GM23338 (cell line): ENCODE measurements at regions not wholly inside any gene's neighbourhood (a gene's known extent, or its start where the extent isn't known, plus 50 kb on each side); places are given as distances from the start of the nearest gene placed in this dataset.

Source experiments
- ATAC-seq: fragments of 200-7000 bp; cut with Tn5 transposase; 3 replicates; pipeline ENCODE4 v1.9.1; 2020
- DNase-seq: peaks from one replicate; pipeline ENCODE4 v3.0.0-alpha.2; 2015; ENCODE audit warnings: low spot score
- H2AFZ ChIP-seq: fragments of 200-600 bp; sonication (generic); 2 replicates; pipeline ENCODE4 v1.8.0; 2016; ENCODE audit warnings: antibody characterized with exemption, mild to moderate bottlenecking, moderate library complexity
- H3F3A ChIP-seq: fragments of 200-600 bp; sonication (generic); replicated peaks from 2 replicates; pipeline ENCODE4 v1.8.0; 2017; ENCODE audit warnings: antibody characterized with exemption, mixed run types, low read depth
- H3K27ac ChIP-seq: fragments of 200-600 bp; sonication (generic); 2 replicates; pipeline ENCODE4 v1.6.1; 2016; ENCODE audit warnings: low read depth
- H3K27me3 ChIP-seq: fragments of 200-600 bp; sonication (generic); 2 replicates; pipeline ENCODE4 v1.8.0; 2016; ENCODE audit warnings: mild to moderate bottlenecking, mixed run types, moderate library complexity; ENCODE audit not compliant: insufficient read depth
- H3K36me3 ChIP-seq: fragments of 200-600 bp; sonication (generic); 2 replicates; pipeline ENCODE4 v1.8.0; 2016; ENCODE audit warnings: mild to moderate bottlenecking; ENCODE audit not compliant: insufficient read depth
- H3K4me1 ChIP-seq: fragments of 200-600 bp; sonication (generic); 2 replicates; pipeline ENCODE4 v1.8.0; 2016; ENCODE audit warnings: mild to moderate bottlenecking, moderate library complexity; ENCODE audit not compliant: insufficient read depth
- H3K4me2 ChIP-seq: fragments of 200-600 bp; sonication (generic); 2 replicates; pipeline ENCODE4 v1.7.1; 2017; ENCODE audit warnings: mixed run types
- H3K4me3 ChIP-seq: fragments of 200-600 bp; sonication (generic); 2 replicates; pipeline ENCODE4 v1.6.1; 2016; ENCODE audit warnings: mixed run types
- H3K79me2 ChIP-seq: fragments of 200-600 bp; sonication (generic); replicated peaks from 2 replicates; pipeline ENCODE4 v1.8.0; 2017; ENCODE audit warnings: mild to moderate bottlenecking; ENCODE audit not compliant: insufficient read depth
- H3K9me2 ChIP-seq: fragments of 200-600 bp; sonication (generic); 2 replicates; pipeline ENCODE4 v1.8.0; 2017; ENCODE audit not compliant: insufficient read depth
- H4K20me1 ChIP-seq: fragments of 200-600 bp; sonication (generic); replicated peaks from 2 replicates; pipeline ENCODE4 v1.8.0; 2017; ENCODE audit warnings: mild to moderate bottlenecking; ENCODE audit not compliant: insufficient read depth
- H3K27ac Mint-ChIP-seq: 2 replicates; pipeline ENCODE4 v1.8.0; 2020; ENCODE audit warnings: inconsistent platforms, mild to moderate bottlenecking, moderate library complexity, mixed read lengths
- H3K27me3 Mint-ChIP-seq: 3 replicates; pipeline ENCODE4 v1.8.0; 2022; ENCODE audit warnings: low read depth, mild to moderate bottlenecking, moderate library complexity, mixed read lengths, inconsistent platforms; ENCODE audit not compliant: insufficient read depth, poor library complexity
- H3K36me3 Mint-ChIP-seq: 3 replicates; pipeline ENCODE4 v1.8.0; 2021; ENCODE audit warnings: low read depth, mild to moderate bottlenecking, inconsistent platforms, moderate library complexity, mixed read lengths
- H3K4me1 Mint-ChIP-seq: 3 replicates; pipeline ENCODE4 v1.8.0; 2020; ENCODE audit warnings: mild to moderate bottlenecking, inconsistent platforms, mixed read lengths
- H3K4me3 Mint-ChIP-seq: 3 replicates; pipeline ENCODE4 v1.8.0; 2021; ENCODE audit warnings: moderate library complexity, mild to moderate bottlenecking, inconsistent platforms, mixed read lengths
- H3K9me3 Mint-ChIP-seq: 3 replicates; pipeline ENCODE4 v1.8.0; 2020; ENCODE audit warnings: moderate library complexity, mild to moderate bottlenecking, inconsistent platforms, mixed read lengths
- CREB1 ChIP-seq: fragments of 250-450 bp; sonication (Bioruptor Pico); IDR thresholded peaks from 2 replicates; pipeline ENCODE4 v1.5.0; 2020; ENCODE audit warnings: low read depth, mild to moderate bottlenecking, moderate library complexity
- EZH2 ChIP-seq: fragments of 200-600 bp; sonication (generic); IDR thresholded peaks from one replicate; pipeline ENCODE4 v1.8.0; 2017; ENCODE audit warnings: antibody characterized with exemption, mild to moderate bottlenecking, low read depth; ENCODE audit not compliant: unreplicated experiment
- EZH2phosphoT487 ChIP-seq: fragments of 200-600 bp; sonication (generic); IDR thresholded peaks from one replicate; pipeline ENCODE4 v1.8.1; 2018; ENCODE audit warnings: antibody characterized with exemption; ENCODE audit not compliant: unreplicated experiment
- JUNB ChIP-seq: IDR thresholded peaks from one replicate; pipeline ENCODE4 v1.6.1; 2016; ENCODE audit warnings: antibody characterized with exemption; ENCODE audit not compliant: unreplicated experiment
- NANOG ChIP-seq: IDR thresholded peaks from 2 replicates; pipeline ENCODE4 v1.6.1; 2016; ENCODE audit warnings: antibody characterized with exemption, borderline replicate concordance
- POLR2AphosphoS5 ChIP-seq: IDR thresholded peaks from 2 replicates; pipeline ENCODE4 v1.6.1; 2016; ENCODE audit warnings: antibody characterized with exemption, low read depth
- REST ChIP-seq: IDR thresholded peaks from one replicate; pipeline ENCODE4 v1.6.1; 2018; ENCODE audit warnings: antibody characterized with exemption; ENCODE audit not compliant: unreplicated experiment
- STAT1 ChIP-seq: IDR thresholded peaks from one replicate; pipeline ENCODE4 v1.6.1; 2016; ENCODE audit warnings: antibody characterized with exemption; ENCODE audit not compliant: unreplicated experiment
- ZNF114 ChIP-seq: fragments of 250-450 bp; sonication (Bioruptor Pico); IDR thresholded peaks from 2 replicates; pipeline ENCODE4 v1.5.0; 2020; ENCODE audit warnings: mild to moderate bottlenecking, moderate library complexity
- ZNF331 ChIP-seq: fragments of 250-450 bp; sonication (Bioruptor Pico); IDR thresholded peaks from 2 replicates; pipeline ENCODE4 v1.5.0; 2020; ENCODE audit warnings: low read depth, mild to moderate bottlenecking, moderate library complexity
- TF ChIP-seq, protein P1 (sequence below), 2 experiments: fragments of 200-600 bp in 1 of 2; sonication (generic) in 1 of 2; conservative IDR thresholded peaks; 2 replicates each; pipeline versions ENCODE4 v1.5.1 to v1.6.1; 2016 to 2017; ENCODE audit warnings: antibody characterized with exemption in 2 of 2, low read depth in 2 of 2, mild to moderate bottlenecking in 2 of 2, moderate library complexity in 1 of 2
- TF ChIP-seq, protein P2 (sequence below): fragments of 250-450 bp; sonication (Bioruptor Pico); IDR thresholded peaks from 2 replicates; pipeline ENCODE4 v1.5.0; 2020; ENCODE audit warnings: mild to moderate bottlenecking, moderate library complexity

GRCh38 chr1:191852907-191853306, 305.4 kb upstream of the RGS18 start:
- Histone ChIP-seq H3K27me3 (no peaks in the 10 kb centered on the region), H3K36me3 (no peaks in the 10 kb centered on the region), H4K20me1 (no peaks in the 10 kb centered on the region), H3K79me2 (no peaks in the 10 kb centered on the region), H3K27ac (no peak overlapping the region), H2AFZ (no peak overlapping the region), H3K4me2 (0 out of 2 replicates have a peak overlapping the region, but pooled peaks have one; percentile 18), H3K4me3 (no peak overlapping the region), H3F3A (no peaks in the 10 kb centered on the region), H3K4me1 (peaks cover 16% of the 10 kb centered on the region), H3K9me2 (no peaks in the 10 kb centered on the region)
- Mint-ChIP-seq H3K27ac (no peak overlapping the region), H3K4me1 (peaks cover 9% of the 10 kb centered on the region), H3K36me3 (no peaks in the 10 kb centered on the region), H3K9me3 (no peaks in the 10 kb centered on the region), H3K4me3 (no peak overlapping the region), H3K27me3 (no peaks in the 10 kb centered on the region)
- TF ChIP-seq NANOG: peak; percentile 29; the same call in 1 of the 2 replicates
- no peak for TF ChIP-seq JUNB
- peak; percentile 86 for ATAC-seq
- peak; percentile 45 for DNase-seq

GRCh38 chr1:191857600-191857999, 300.7 kb upstream of the RGS18 start:
- Mint-ChIP-seq H3K27ac (no peak overlapping the region), H3K9me3 (no peaks in the 10 kb centered on the region), H3K4me3 (no peak overlapping the region), H3K27me3 (no peaks in the 10 kb centered on the region), H3K4me1 (peaks cover 9% of the 10 kb centered on the region), H3K36me3 (no peaks in the 10 kb centered on the region)
- ATAC-seq: no peak
- Histone ChIP-seq H3K79me2 (no peaks in the 10 kb centered on the region), H3K4me3 (no peak overlapping the region), H3K27me3 (no peaks in the 10 kb centered on the region), H3F3A (no peaks in the 10 kb centered on the region), H3K4me1 (peaks cover 11% of the 10 kb centered on the region), H3K9me2 (no peaks in the 10 kb centered on the region), H4K20me1 (no peaks in the 10 kb centered on the region), H3K36me3 (no peaks in the 10 kb centered on the region), H2AFZ (no peak overlapping the region), H3K27ac (no peak overlapping the region), H3K4me2 (no peak overlapping the region)
- DNase-seq: no peak
- TF ChIP-seq NANOG: no peak
- no peak for TF ChIP-seq POLR2AphosphoS5
- no peak for TF ChIP-seq STAT1
- TF ChIP-seq EZH2phosphoT487: no peak
- TF ChIP-seq, protein P1, sequence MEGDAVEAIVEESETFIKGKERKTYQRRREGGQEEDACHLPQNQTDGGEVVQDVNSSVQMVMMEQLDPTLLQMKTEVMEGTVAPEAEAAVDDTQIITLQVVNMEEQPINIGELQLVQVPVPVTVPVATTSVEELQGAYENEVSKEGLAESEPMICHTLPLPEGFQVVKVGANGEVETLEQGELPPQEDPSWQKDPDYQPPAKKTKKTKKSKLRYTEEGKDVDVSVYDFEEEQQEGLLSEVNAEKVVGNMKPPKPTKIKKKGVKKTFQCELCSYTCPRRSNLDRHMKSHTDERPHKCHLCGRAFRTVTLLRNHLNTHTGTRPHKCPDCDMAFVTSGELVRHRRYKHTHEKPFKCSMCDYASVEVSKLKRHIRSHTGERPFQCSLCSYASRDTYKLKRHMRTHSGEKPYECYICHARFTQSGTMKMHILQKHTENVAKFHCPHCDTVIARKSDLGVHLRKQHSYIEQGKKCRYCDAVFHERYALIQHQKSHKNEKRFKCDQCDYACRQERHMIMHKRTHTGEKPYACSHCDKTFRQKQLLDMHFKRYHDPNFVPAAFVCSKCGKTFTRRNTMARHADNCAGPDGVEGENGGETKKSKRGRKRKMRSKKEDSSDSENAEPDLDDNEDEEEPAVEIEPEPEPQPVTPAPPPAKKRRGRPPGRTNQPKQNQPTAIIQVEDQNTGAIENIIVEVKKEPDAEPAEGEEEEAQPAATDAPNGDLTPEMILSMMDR (conservative IDR thresholded peaks at IDR 0.05; ENCODE audit: low read depth in 2 of 2): no peak
- TF ChIP-seq REST: no peak
- TF ChIP-seq ZNF331: no peak
- no peak for TF ChIP-seq JUNB
- TF ChIP-seq EZH2: no peak
- no peak for TF ChIP-seq ZNF114 (CRISPR knock-in tag)
- TF ChIP-seq CREB1: no peak
- TF ChIP-seq, protein P2, sequence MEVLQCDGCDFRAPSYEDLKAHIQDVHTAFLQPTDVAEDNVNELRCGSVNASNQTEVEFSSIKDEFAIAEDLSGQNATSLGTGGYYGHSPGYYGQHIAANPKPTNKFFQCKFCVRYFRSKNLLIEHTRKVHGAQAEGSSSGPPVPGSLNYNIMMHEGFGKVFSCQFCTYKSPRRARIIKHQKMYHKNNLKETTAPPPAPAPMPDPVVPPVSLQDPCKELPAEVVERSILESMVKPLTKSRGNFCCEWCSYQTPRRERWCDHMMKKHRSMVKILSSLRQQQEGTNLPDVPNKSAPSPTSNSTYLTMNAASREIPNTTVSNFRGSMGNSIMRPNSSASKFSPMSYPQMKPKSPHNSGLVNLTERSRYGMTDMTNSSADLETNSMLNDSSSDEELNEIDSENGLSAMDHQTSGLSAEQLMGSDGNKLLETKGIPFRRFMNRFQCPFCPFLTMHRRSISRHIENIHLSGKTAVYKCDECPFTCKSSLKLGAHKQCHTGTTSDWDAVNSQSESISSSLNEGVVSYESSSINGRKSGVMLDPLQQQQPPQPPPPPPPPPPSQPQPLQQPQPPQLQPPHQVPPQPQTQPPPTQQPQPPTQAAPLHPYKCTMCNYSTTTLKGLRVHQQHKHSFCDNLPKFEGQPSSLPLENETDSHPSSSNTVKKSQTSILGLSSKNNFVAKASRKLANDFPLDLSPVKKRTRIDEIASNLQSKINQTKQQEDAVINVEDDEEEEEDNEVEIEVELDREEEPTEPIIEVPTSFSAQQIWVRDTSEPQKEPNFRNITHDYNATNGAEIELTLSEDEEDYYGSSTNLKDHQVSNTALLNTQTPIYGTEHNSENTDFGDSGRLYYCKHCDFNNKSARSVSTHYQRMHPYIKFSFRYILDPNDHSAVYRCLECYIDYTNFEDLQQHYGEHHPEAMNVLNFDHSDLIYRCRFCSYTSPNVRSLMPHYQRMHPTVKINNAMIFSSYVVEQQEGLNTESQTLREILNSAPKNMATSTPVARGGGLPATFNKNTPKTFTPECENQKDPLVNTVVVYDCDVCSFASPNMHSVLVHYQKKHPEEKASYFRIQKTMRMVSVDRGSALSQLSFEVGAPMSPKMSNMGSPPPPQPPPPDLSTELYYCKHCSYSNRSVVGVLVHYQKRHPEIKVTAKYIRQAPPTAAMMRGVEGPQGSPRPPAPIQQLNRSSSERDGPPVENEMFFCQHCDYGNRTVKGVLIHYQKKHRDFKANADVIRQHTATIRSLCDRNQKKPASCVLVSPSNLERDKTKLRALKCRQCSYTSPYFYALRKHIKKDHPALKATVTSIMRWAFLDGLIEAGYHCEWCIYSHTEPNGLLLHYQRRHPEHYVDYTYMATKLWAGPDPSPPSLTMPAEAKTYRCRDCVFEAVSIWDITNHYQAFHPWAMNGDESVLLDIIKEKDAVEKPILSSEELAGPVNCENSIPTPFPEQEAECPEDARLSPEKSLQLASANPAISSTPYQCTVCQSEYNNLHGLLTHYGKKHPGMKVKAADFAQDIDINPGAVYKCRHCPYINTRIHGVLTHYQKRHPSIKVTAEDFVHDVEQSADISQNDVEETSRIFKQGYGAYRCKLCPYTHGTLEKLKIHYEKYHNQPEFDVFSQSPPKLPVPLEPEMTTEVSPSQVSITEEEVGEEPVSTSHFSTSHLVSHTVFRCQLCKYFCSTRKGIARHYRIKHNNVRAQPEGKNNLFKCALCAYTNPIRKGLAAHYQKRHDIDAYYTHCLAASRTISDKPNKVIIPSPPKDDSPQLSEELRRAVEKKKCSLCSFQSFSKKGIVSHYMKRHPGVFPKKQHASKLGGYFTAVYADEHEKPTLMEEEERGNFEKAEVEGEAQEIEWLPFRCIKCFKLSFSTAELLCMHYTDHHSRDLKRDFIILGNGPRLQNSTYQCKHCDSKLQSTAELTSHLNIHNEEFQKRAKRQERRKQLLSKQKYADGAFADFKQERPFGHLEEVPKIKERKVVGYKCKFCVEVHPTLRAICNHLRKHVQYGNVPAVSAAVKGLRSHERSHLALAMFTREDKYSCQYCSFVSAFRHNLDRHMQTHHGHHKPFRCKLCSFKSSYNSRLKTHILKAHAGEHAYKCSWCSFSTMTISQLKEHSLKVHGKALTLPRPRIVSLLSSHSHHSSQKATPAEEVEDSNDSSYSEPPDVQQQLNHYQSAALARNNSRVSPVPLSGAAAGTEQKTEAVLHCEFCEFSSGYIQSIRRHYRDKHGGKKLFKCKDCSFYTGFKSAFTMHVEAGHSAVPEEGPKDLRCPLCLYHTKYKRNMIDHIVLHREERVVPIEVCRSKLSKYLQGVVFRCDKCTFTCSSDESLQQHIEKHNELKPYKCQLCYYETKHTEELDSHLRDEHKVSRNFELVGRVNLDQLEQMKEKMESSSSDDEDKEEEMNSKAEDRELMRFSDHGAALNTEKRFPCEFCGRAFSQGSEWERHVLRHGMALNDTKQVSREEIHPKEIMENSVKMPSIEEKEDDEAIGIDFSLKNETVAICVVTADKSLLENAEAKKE (CRISPR knock-in tag): no peak
